HG03439 (cell line): ENCODE measurements at regions not wholly inside any gene's neighbourhood (a gene's known extent, or its start where the extent isn't known, plus 50 kb on each side); places are given as distances from the start of the nearest gene placed in this dataset.

Experiments used
- ATAC-seq: cut with Tn5 transposase; IDR thresholded peaks from one replicate; pipeline ENCODE4 v1.9.1; 2021; ENCODE audit warnings: mild to moderate bottlenecking, moderate library complexity; ENCODE audit not compliant: unreplicated experiment

DNA sequence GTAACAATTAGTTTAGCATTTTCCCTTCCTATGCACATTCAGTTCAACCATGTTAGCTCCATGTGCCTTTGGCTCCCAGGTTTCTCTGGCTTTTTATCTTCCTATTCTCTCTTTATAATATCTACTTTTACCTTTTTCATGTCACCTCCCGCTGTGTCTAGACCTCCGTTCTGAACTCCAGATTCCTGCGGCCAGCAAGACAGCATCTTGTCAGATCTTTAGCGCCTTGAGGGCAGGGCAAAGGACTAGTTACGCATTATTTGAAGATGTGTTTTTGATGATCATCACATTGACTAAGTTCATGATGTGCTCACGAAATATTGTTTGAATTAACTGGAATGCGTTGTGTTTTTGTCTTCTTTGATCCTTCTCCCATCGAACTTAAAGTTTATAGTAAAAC, 1126.8 kb downstream of the CDH11 start:
- no peak for ATAC-seq

DNA sequence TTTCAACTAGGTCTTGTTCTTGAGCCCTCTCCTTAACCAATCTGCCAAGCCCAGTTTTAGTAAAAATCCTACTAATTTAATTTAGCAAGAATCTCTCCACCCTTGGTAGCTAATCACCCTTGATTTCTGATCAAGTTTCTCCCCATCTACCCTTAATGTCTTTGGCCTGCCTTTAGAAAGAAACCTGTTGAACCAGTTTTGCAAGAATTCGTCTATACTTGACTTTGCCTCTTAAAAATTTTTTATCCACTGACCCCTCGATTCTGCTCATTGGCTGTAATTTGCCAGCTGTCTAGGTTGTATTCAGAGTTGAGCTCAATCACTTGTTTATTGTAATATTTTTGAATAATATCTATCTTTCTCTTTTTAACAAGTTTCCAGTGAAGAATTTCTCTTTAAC, 1138.5 kb downstream of the CDH11 start:
- no peak for ATAC-seq

DNA sequence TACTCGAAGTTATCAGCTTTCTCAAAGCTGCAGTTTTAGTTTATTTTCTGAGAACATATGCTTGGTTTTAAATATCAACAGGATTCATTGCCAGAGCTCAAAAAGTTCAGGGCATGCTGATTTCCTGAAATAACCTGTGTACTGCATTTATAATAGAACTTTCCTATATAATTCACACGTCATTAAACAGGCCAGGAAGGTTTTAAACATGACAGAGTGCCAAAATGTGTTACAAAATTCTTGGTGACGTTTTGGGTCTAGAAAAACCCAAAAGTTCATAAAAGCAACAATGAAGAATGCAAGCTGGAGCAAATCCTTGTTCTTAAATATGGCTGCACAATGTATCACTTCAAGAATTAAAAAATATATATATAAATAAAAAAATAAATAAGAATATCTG, 1139.1 kb downstream of the CDH11 start:
- no peak for ATAC-seq

DNA sequence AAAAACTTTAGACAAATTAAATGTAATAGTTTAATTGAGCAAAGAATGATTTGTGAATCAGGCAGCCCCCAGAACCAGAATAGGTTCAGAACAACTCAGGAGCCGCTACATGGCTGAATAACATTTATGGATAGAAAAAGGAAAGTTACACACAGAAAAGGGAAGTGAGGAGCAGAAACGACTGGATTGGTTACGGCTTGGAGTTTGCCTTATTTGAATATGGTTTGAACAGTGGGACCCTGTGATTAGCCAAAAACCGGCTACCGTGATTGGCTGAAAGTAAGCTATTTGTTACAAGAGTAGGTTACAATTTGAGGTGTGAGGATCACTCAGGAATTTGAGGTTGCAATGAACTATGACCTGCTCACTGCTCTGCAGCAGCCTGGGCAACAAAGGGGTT, 1139.8 kb downstream of the CDH11 start:
- no peak for ATAC-seq

DNA sequence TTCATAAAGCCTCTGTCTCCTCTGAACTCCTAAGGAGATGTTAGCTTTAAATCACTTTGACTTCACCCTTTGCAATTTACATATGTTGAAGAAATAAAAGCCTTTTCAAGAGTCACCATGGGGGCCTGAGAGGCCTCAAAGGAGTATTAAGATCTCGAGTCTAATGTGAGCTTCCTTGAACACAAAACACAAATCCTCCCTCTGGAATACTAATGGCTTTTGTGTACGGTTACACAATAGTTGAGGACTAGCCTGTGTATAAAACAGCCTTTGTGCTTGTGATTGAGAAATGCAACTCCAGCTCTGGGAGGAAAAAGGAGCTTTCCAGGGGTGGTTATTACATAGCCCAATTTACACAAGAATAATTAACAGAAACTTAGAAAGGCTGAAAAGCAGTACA, 1140.2 kb downstream of the CDH11 start:
- ATAC-seq: no peak

DNA sequence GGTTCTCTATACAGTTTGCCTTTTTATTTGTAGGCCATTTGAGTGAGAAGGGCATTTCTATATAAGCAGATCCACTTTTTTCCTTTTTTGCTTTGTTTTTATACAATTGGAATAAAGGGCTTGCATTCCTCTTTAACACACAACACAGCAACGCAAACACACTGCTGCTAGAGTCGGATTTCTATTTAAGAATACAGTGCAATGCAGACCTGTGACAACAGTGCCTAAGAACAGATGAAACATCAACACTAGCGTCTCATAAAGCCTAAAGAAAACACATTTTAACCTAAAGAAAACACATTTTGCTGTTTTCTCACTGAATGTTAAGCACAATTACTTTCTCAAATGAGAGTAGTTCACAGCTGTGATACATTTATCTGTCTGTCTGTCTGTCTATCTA, 1141.1 kb downstream of the CDH11 start:
- no peak for ATAC-seq

DNA sequence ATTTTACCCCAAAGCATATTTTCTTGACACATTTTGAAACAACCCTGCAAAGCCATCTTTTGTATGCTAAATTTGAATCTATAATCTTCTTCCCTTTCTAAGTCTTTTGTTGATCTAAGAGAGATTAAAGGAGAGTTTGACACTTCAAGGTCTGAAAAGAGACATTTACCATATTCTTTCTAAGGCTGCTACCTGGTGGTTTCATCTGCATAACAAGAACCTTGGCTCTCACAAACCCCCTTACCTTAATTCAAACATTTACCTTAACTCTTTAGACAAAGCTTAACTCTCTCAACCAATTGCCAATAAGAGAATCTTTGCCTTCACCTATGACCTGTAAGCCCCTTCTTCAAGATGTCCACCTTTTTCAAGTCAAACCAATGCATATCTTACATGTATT, 1143.6 kb downstream of the CDH11 start:
- ATAC-seq: no peak

DNA sequence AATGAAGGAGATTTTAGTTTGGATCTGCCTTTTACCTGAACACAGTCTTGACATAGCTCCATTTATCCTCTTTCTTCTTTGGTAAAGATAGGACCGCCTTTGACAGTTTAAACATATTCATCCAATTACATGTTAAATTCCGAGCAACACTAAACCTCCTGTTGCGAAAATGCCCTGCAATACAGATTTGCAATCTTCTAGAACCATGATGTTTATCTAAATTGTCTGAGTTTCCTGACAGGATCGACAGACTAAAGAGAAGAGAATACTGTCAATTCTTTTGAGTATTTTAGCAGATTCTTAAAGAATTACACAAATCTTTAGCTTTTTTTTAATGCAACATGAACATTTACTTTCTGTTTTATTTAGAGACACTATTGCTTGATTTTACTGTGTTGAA, 1145.5 kb downstream of the CDH11 start:
- no peak for ATAC-seq

DNA sequence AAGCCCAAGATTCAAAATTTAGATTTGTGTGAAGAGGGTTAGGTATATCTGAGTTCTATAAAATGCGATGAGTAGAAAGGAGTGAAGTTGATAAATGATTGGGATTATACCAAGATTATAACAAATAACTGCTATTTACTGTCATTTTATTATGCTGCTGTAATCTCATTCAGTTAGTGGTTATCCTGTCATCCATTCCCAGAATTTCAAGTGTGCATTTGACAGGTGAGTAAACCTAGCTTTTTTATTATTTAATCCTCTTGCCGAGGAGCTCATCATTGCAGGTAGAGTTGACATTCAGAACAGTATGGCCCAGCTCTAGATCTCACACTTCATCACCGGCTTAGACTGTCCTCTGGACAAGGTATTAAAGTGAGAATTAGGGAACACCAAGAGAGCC, 1146.2 kb downstream of the CDH11 start:
- ATAC-seq: no peak

DNA sequence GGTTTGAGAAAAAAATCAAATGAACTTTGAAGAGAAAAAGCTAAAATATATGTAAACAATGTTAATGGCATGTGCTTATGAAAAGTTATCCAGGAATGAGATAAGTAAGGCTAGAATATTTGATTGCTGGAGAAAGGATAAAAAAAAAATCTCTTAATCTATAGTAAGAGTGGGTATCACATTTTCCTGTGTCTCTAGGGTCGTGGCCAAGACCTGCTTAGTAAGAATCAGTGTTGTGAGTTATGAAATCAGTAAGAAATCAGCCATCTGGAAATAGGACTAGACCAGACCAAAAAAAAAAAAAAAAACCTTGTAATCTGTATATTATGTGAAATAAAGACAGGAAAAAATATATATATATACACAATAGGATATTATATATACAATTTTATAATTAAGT, 1153.9 kb downstream of the CDH11 start:
- no peak for ATAC-seq

DNA sequence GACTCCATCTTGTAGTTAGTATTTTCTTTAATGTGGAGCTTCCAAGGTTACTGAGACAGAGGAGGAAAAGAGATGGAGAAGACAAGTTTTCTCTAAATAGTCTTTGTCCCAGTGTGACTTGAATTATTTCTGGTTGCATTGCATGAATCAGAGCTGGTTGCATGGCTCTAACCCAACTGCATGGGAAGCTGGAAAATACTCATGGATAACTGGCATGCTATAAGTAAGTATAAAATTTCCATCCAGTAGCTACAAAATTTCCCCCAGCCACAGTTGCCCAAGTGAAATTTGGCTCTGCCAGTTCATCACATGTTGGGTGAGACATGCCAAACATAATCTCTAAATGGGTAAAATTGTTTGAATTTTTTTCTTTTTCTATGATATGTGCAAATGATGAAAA, 1161.5 kb downstream of the CDH11 start:
- ATAC-seq: no peak

DNA sequence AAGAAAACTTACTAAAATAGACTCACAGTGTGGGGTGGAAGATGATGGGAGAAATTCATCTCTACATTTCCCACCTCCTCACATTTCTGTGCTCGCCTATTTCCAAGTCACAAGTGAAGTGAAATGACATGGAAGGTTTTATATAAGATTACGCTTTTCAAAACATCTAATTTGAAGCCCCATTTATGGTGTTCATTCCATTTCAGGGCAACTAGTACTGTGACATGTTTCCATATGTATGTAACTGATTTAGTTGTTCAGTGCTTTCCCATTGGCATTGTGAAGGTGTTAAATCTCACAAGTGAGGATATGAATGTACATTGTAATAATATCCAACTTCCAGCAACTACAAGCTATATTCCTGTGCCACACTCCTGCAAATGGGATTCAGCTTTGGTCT, 1174.8 kb downstream of the CDH11 start:
- ATAC-seq: no peak

DNA sequence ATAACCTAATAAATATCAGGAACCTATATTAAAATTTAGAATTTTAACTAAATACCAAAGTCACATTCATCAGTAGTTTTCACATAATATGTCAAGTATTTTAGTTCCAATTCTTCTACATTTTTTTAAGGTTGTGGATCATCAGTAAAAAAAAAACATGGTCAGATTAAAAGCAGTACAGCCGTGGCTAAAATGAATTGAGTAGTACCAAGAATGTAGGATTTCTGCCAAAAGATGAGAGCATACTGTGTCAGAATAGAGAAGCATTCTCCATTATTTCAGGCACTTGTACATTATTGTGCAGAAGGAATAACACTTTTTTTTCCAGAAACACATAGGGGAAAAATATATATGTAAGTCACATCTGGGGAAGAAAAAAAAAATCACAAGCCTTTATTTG, 1176.1 kb downstream of the CDH11 start:
- no peak for ATAC-seq

DNA sequence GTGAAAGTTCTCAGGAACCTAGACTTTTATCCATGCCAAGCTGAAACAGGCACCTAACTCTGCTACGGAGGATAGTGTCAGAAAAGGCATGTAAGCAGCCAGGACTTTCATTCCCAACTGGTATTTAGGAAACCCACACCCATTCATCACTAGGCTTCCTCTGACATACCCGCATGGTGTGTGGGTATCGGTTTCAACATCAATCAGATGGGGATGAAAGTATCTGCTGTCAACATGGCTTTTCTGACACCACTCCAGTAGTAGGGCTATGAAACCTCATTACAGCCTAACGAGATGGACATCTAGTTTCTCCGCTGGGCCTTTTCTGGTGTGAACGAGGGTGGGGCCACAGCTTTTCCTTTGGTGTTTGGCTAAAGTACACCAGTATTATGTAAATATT, 1178.3 kb downstream of the CDH11 start:
- no peak for ATAC-seq

DNA sequence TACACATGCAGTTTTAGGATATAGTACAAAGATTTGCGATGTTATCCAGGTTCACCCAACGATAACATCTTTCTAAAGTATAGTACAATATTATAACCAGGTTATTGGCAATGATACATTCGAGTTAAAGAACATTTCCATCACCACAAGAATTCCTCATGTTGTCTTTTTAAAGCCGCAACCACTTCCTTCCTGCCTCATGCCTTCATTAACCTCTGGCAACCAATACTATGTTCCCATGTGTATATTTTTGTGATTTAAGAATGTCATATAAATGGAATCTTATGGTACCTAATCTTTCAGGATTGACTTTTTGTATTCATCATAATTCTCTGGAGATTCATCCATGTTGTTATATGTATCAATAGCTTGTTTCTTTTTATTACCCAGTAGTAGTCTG, 1183.2 kb downstream of the CDH11 start:
- no peak for ATAC-seq

DNA sequence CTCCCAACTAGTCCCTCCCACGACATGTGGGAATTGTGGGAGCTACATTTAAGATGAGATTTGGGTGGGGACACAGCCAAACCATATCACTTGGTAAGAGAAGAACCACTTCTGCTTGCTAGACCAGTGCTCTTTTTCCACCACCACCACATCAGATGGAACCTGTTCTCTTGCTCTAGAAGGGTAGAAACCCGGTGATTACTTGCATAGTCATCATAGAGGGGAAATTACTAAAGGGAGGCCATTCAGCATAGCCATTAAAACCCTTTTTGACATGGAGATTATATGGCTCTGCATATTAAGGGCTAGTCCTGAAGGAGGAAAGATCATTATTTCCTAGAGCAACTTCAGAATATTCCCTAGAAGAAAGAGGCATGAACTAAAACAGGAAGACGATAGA, 1188.0 kb downstream of the CDH11 start:
- no peak for ATAC-seq

DNA sequence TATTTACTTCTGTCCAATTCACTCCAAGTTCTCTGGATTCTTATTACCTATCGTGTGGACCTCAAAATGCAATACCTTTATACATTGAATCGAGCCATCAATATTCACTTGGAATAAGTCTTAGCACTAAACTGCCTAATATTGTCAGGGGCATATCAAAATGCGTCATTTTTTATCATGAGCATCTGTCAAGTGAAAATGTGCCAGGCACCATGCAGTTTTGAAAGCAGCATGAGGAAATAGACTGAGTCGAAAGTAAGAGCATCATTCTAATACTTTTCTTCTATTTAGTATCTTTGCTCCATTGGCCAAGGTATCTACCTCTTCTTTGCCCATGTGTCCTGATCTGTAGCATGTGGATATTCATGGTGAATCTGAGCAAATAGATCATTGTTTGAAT, 1193.4 kb downstream of the CDH11 start:
- no peak for ATAC-seq

DNA sequence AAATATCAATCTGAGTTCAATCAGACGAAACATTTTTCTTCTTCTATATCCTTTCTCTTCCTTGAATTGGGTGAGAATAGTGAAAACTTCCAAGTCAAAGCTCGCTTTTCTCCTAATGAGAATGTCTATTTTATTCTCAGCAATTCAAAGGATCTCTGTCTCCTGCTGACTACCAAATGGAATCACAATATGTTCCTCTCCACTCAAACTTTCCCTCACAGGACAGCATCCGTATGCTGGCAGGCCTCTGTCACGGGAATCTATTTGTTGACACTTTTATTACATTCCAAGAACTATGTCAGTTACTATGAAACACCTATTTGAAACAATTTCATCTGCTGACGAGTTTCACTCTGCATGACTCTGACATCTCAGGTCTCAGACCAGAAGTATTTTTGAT, 1196.6 kb downstream of the CDH11 start:
- ATAC-seq: no peak

DNA sequence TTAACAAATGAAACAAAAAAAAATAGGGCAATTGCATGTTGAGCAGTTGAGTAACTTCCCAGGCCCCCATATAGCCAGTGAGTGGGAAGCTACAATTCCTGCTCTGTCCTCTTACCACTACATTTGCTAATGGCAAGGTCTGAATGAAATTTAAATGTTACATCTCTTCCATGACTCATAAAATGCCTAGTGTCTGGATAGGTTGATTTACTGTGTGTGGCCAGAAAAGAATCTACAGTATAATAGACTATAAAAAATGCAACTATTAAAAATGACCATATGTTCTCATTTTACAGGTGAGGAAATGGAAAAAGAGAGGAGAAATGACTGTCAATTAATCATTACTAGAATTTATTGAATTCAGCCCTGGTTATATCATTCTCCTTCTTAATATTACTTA, 1199.3 kb downstream of the CDH11 start:
- ATAC-seq: no peak

DNA sequence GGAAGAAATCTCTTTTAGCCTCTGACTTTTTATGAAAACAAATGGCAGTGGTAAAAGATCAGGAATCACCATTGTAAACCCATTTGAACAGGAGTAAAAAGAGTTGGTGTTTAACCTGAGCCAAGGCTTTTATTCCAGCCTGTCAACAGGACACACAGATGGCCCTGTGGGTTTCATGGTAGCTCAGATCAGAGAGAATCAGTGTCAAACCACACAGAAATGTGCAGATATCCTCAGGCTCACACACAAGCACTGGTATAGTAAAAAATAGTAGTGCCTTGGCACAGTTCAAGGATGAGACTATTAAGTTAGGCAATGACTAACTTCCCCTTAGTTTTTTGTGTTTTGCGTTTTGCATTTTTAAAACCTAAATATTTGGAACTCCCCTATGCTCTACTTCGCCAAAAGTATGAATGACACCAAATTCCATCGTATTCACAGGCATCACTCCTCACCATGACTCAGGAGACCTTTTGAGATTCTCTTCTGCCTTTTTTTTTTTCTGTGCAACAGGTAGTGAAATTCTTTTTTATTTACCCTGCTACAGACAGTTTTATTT, 1200.0 kb downstream of the CDH11 start:
- no peak for ATAC-seq

DNA sequence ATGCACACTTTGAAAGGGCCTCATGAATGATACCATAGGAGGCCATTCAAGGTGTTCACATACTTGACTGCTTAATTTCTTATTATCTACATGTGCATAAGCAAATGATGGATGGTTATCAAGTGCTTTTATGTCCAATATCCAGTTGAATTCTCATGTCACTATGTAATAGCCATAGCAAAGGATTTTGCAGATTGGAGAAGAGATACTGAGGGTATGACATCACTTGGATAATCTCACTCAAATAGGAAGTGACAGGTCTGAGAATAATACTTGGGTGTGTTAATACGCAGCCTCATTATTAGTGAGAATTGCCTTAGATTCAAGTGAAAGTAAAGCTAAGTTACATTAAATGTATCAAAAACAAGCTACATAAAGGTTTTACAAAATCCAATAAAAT, 1208.6 kb downstream of the CDH11 start:
- ATAC-seq: no peak

DNA sequence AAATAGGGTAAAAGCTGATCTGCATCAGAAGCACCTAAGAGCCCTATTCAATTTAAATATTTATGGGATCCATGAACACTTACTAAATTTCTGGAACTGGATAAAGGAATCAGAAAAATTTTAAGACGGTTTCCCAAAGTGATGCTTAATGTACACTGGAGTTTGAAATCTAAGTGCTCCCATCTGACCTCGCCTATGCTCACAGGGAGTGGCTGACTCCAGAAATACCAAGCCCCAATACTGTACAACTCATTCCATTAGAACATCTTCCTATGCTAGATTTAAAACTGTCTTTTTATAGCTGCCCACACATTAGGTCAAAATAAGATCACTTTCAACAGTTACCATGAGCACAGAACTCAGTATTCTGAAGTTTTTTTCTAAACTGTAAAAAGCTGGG, 1214.6 kb downstream of the CDH11 start:
- ATAC-seq: no peak

DNA sequence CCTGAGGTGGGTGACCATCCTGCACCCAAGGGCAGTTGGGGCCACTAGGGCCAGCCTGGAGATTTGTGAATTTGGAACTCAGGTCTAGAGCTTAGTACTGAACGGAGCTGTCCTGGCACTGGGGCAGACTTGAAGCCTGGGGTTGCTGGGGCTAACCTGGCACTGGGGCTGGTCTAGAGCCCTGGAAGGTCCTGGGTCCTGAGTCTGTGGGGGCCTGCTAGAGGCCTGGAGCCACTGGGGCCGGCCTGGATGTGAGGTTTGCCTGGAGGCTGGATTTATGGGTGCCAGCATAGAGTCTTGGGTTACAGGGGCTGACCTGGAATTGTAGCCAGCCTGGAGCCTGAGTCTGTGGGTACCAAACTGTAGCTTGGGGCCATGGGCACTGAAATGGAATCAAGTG, 1216.9 kb downstream of the CDH11 start:
- ATAC-seq: no peak

DNA sequence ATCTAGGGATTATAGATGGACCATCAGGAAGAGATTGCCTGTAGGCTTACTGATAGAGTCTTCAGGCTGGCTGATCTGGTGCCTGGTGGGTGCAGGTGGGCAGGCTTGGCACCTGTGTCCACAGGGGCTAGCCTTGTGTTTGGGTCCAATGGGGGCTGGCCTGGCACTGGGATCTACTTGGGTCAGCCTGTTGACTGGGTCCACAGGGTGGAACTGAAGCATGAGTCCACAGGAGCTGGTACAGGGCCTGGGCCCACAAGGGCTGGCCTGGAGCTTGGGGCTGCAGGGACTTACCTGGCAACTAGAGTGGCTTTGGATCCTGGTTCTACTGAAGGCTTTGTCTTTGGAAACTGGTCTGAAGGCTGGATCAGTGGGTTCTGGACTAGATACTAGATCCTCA, 1217.7 kb downstream of the CDH11 start:
- no peak for ATAC-seq
